K562 (cell line): ENCODE measurements at regions not wholly inside any gene's neighbourhood (a gene's known extent, or its start where the extent isn't known, plus 50 kb on each side); places are given as distances from the start of the nearest gene placed in this dataset.

Experiments used
- ATAC-seq: fragments of 200-7000 bp; cut with Tn5 transposase; 3 replicates; pipeline ENCODE4 v1.9.1; 2020; ENCODE audit warnings: moderate library complexity
- BruUV-seq: library from RNA; stranded (reverse); fragments of 400-500 nt; replicated peaks from 2 replicates; lab custom pipeline; 2021; lab: Mats Ljungman, UMichigan
- CTCF ChIA-PET: fragments of 300-600 bp; formaldehyde crosslinking; extraction: SDS; loops from one replicate; lab custom pipeline; 2021; ENCODE audit warnings: low intra/inter-chr PET ratio; lab: Yijun Ruan, JAX
- POLR2A ChIA-PET: fragments of 300-600, 350-650 bp; sonication (Branson Sonifier 250); formaldehyde crosslinking; extraction: SDS; loops from one replicate; lab custom pipeline; 2021; ENCODE audit warnings: antibody characterized with exemption, inconsistent platforms; lab: Yijun Ruan, JAX
- DNase-seq, 4 experiments: peaks; one replicate each; pipeline versions ENCODE4 v3.0.0 to v3.0.0-alpha.2; 2011 to 2018; ENCODE audit warnings: low spot score in 3 of 4, mixed read lengths in 3 of 4; ENCODE audit errors: extremely low read depth in 1 of 4
- FAIRE-seq: peaks from 2 replicates; lab custom pipeline; 2011; peaks lifted over from hg19 to GRCh38; lab: Jason Lieb, UNC
- H2AFZ ChIP-seq: 2 replicates; pipeline ENCODE4 v1.6.0; 2011; ENCODE audit warnings: low read depth, low read length, control low read depth, inconsistent platforms
- H3K27ac ChIP-seq: fragments of 200-600 bp; 3 replicates; pipeline ENCODE4 v1.8.0; 2011; ENCODE audit warnings: low read depth, mild to moderate bottlenecking, control low read depth, inconsistent platforms, low read length, moderate library complexity, mixed read lengths; ENCODE audit errors: extremely low read depth
- H3K27me3 ChIP-seq, 2 experiments: fragments of 300-600 bp in 1 of 2; 2 replicates in 1 of 2; 3 replicates in 1 of 2; pipeline versions ENCODE4 v1.6.0 to v1.8.0; 2011; ENCODE audit warnings: inconsistent platforms in 2 of 2, low read length in 2 of 2, mild to moderate bottlenecking in 1 of 2, mixed read lengths in 1 of 2, moderate library complexity in 1 of 2; ENCODE audit not compliant: control insufficient read depth in 2 of 2, insufficient read depth in 2 of 2
- H3K36me3 ChIP-seq: fragments of 300-600 bp; 3 replicates; pipeline ENCODE4 v1.8.0; 2011; ENCODE audit warnings: mild to moderate bottlenecking, low read length, inconsistent platforms; ENCODE audit not compliant: control insufficient read depth, insufficient read depth
- H3K4me1 ChIP-seq, 2 experiments: fragments of 200-600 bp in 1 of 2; replicated peaks in 1 of 2; 2 replicates in 1 of 2; 3 replicates in 1 of 2; pipeline versions ENCODE4 v1.5.1 to v1.8.0; 2011; ENCODE audit warnings: inconsistent platforms in 2 of 2, low read length in 2 of 2, mild to moderate bottlenecking in 1 of 2, mixed read lengths in 1 of 2, moderate library complexity in 1 of 2; ENCODE audit not compliant: control insufficient read depth in 2 of 2, insufficient read depth in 2 of 2
- H3K4me2 ChIP-seq: 2 replicates; pipeline ENCODE4 v1.6.1; 2011; ENCODE audit warnings: low read length, control low read depth, inconsistent platforms, mixed read lengths; ENCODE audit not compliant: insufficient read depth
- H3K4me3 ChIP-seq: fragments of 200-600 bp; sonication (generic), shearing (Covaris generic); 2 replicates; pipeline ENCODE4 v1.5.1; 2016; ENCODE audit warnings: control low read depth, inconsistent platforms
- H3K79me2 ChIP-seq: fragments of 200-600 bp; 3 replicates; pipeline ENCODE4 v1.8.0; 2011; ENCODE audit warnings: low read length, inconsistent platforms; ENCODE audit not compliant: control insufficient read depth, insufficient read depth
- H3K9ac ChIP-seq, 2 experiments: 2 replicates each; pipeline versions ENCODE4 v1.6.0 to v1.6.1; 2011; ENCODE audit warnings: low read depth in 2 of 2, low read length in 2 of 2, control low read depth in 1 of 2, inconsistent platforms in 1 of 2, mild to moderate bottlenecking in 1 of 2, mixed read lengths in 1 of 2; ENCODE audit not compliant: insufficient read depth in 1 of 2
- H3K9me1 ChIP-seq: one replicate; pipeline ENCODE4 v1.6.0; 2011; ENCODE audit warnings: inconsistent platforms, mild to moderate bottlenecking, low read length, moderate library complexity; ENCODE audit not compliant: control insufficient read depth, insufficient read depth
- H3K9me3 ChIP-seq: replicated peaks from 2 replicates; pipeline ENCODE4 v1.5.1; 2011; ENCODE audit warnings: low read depth, low read length, inconsistent platforms; ENCODE audit not compliant: control insufficient read depth, insufficient read depth
- H4K20me1 ChIP-seq: replicated peaks from 2 replicates; pipeline ENCODE4 v1.6.1; 2011; ENCODE audit warnings: low read length, inconsistent platforms, mixed read lengths; ENCODE audit not compliant: control insufficient read depth, insufficient read depth
- CTCFL ChIP-seq: IDR thresholded peaks from 2 replicates; pipeline ENCODE4 v1.6.1; 2011; ENCODE audit warnings: borderline replicate concordance, low read depth, mild to moderate bottlenecking, moderate library complexity, low read length; ENCODE audit not compliant: insufficient read depth, poor library complexity, severe bottlenecking
- FOXP4 ChIP-seq: sonication (generic); formaldehyde crosslinking; IDR thresholded peaks from 2 replicates; pipeline ENCODE4 v1.8.0; 2022; ENCODE audit warnings: mild to moderate bottlenecking, missing genetic modification reagents, borderline replicate concordance
- HDAC2 ChIP-seq: fragments of 450-650 bp; IDR thresholded peaks from 2 replicates; pipeline ENCODE4 v1.6.1; 2016; ENCODE audit warnings: mild to moderate bottlenecking
- PRDM10 ChIP-seq: fragments of 450-650 bp; IDR thresholded peaks from 2 replicates; pipeline ENCODE4 v1.6.1; 2018; ENCODE audit not compliant: partially characterized antibody
- RFX1 ChIP-seq: fragments of 450-650 bp; IDR thresholded peaks from 2 replicates; pipeline ENCODE4 v1.6.1; 2016; ENCODE audit warnings: mild to moderate bottlenecking, moderate library complexity
- STAT5B ChIP-seq: fragments of 250-450 bp; sonication (Bioruptor Pico); IDR thresholded peaks from 2 replicates; pipeline ENCODE4 v1.8.0; 2021; ENCODE audit warnings: mild to moderate bottlenecking, inconsistent platforms
- ZNF77 ChIP-seq: fragments of 250-450 bp; sonication (Bioruptor Pico); IDR thresholded peaks from 2 replicates; pipeline ENCODE4 v1.5.0; 2020
- WGBS: fragments of 100-300 bp; shearing (Covaris generic); methylation state at CpG from one replicate; pipeline ENCODE4 v1.1.6; 2016; ENCODE audit warnings: low coverage, mixed read lengths; ENCODE audit not compliant: insufficient coverage; ENCODE audit errors: missing lambda C conversion rate; 5-methylcytosine and 5-hydroxymethylcytosine counted together
- in situ Hi-C: fragments of 300-500 bp; cut with MboI; formaldehyde crosslinking; loops from 4 replicates; pipeline ENCODE4 v1.15.0; 2018; ENCODE audit warnings: inconsistent platforms, mixed read lengths
- intact Hi-C: fragments of 100-400 bp; cut with micrococcal nuclease; formaldehyde crosslinking; loops from 2 replicates; pipeline ENCODE4 v1.14.2; 2022
- TF ChIP-seq, protein P1 (sequence below): fragments of 250-450 bp; sonication (Bioruptor Pico); IDR thresholded peaks from 2 replicates; pipeline ENCODE4 v1.8.0; 2021; ENCODE audit warnings: moderate library complexity, mild to moderate bottlenecking, inconsistent platforms

DNA sequence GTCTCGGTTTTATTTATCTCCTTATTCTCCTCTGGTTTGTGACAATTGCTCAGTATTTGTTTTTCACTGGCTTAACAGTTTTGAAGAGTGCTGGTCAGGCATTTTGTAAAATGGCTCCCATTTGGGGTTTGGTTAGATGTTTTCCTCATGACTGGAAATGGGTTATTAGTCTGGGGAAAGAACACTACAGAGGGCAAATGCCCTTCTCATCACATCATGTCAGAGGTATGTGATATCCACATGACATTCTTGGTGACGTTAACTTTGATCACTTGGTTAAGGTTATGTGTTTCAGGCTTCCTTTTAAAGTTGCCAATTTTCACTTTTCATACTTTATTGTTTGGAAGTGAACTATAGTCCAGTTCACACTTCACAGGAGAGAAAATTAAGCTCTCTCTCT, 74.8 kb upstream of the KLHL1 start:
- in situ Hi-C loops (no loop called here), intact Hi-C loops (no loop called here)
- Histone ChIP-seq H4K20me1 (no peaks in the 10 kb centered on the region), H2AFZ (no peak overlapping the region), H3K4me3 (no peak overlapping the region), H3K79me2 (no peaks in the 10 kb centered on the region), H3K9me1 (no peaks in the 10 kb centered on the region), H3K27ac (no peak overlapping the region), H3K4me2 (no peak overlapping the region), H3K9ac (no peak overlapping the region), H3K27me3 (no peaks in the 10 kb centered on the region), H3K4me1 (no peaks in the 10 kb centered on the region), H3K9me3 (no peaks in the 10 kb centered on the region), H3K36me3 (no peaks in the 10 kb centered on the region)
- DNase-seq (no peak), ATAC-seq (no peak), FAIRE-seq (no peak)
- CTCF ChIA-PET = no interaction called here
- BruUV-seq = no TSS peak
- POLR2A ChIA-PET = no interaction called here
- 0% methylated on average over 2 of the region's 2 CpGs for WGBS
- TF ChIP-seq STAT5B (CRISPR knock-in tag) (no peak), PRDM10 (no peak), RFX1 (no peak), ZNF77 (CRISPR knock-in tag) (no peak), HDAC2 (no peak), CTCFL (no peak), FOXP4 (CRISPR knock-in tag) (no peak)
- TF ChIP-seq, protein P1, sequence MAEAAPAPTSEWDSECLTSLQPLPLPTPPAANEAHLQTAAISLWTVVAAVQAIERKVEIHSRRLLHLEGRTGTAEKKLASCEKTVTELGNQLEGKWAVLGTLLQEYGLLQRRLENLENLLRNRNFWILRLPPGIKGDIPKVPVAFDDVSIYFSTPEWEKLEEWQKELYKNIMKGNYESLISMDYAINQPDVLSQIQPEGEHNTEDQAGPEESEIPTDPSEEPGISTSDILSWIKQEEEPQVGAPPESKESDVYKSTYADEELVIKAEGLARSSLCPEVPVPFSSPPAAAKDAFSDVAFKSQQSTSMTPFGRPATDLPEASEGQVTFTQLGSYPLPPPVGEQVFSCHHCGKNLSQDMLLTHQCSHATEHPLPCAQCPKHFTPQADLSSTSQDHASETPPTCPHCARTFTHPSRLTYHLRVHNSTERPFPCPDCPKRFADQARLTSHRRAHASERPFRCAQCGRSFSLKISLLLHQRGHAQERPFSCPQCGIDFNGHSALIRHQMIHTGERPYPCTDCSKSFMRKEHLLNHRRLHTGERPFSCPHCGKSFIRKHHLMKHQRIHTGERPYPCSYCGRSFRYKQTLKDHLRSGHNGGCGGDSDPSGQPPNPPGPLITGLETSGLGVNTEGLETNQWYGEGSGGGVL = no peak
